Coronary artery (tissue), 2 donors: ENCODE measurements at regions not wholly inside any gene's neighbourhood (a gene's known extent, or its start where the extent isn't known, plus 50 kb on each side); places are given as distances from the start of the nearest gene placed in this dataset.

Source experiments
- DNase-seq: peaks from one replicate; pipeline ENCODE4 v3.0.0-alpha.2; 2017; ENCODE audit warnings: low spot score
- H3K27ac ChIP-seq, 2 donors: fragments of 200-600 bp; sonication (generic); one replicate each; pipeline ENCODE4 v1.5.1; 2016 to 2019
- H3K4me3 ChIP-seq: fragments of 200-600 bp; sonication (generic); 2 replicates; pipeline ENCODE4 v1.5.1; 2016; ENCODE audit warnings: mild to moderate bottlenecking, moderate library complexity
- CTCF ChIP-seq: fragments of 200-600 bp; sonication (generic); IDR thresholded peaks from one replicate; pipeline ENCODE4 v1.5.1; 2019; ENCODE audit warnings: antibody characterized with exemption

DNA sequence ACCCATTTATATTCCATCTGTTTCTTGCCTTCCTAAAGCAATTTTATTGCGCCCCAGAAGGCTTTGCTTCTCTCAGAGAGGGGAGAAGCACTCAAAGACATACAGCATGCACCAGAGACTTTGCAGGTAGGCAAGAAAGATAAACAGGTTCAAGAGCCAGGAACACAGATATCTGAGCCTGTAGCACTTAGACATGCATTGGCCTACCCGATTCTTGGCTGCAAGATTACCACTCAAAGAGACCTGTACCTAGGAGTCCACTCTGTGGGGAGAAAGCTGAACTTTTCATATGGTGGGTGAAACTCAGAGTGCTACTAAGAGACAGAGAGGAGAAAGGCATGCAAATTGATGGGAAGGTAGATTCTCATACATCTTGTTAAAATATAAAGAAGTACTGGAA lies 609.4 kb upstream of the PKN2 start:
- no peak for DNase-seq
- TF ChIP-seq CTCF, result no peak
- H3K27ac ChIP-seq, result no peak overlapping the region
- no peak overlapping the region for H3K4me3 ChIP-seq

- no peak for DNase-seq
- Histone ChIP-seq H3K4me3 (no peak overlapping the region), H3K27ac (no peak overlapping the region)
- TF ChIP-seq CTCF, result no peak
Measured at GRCh38 chr1:88075813-88076212, 608.3 kb upstream of the PKN2 start.

- no peak overlapping the region for H3K4me3 ChIP-seq
- no peak overlapping the region for H3K27ac ChIP-seq
- TF ChIP-seq CTCF, result no peak
- DNase-seq, result no peak
Measured at GRCh38 chr1:88079036-88079435, 605.0 kb upstream of the PKN2 start.

- DNase-seq, result no peak
- no peak overlapping the region for H3K27ac ChIP-seq
- no peak for TF ChIP-seq CTCF
- H3K4me3 ChIP-seq, result no peak overlapping the region
Measured at GRCh38 chr1:88080875-88081274, 603.2 kb upstream of the PKN2 start.

GRCh38 chr1:88088481-88088880 lies 595.6 kb upstream of the PKN2 start:
- no peak for DNase-seq
- no peak for TF ChIP-seq CTCF
- Histone ChIP-seq H3K4me3 (no peak overlapping the region), H3K27ac (no peak overlapping the region)

- no peak for TF ChIP-seq CTCF
- DNase-seq, result no peak
- no peak overlapping the region for H3K27ac ChIP-seq
- no peak overlapping the region for H3K4me3 ChIP-seq
Measured at GRCh38 chr1:88089961-88090360, 594.1 kb upstream of the PKN2 start.

DNA sequence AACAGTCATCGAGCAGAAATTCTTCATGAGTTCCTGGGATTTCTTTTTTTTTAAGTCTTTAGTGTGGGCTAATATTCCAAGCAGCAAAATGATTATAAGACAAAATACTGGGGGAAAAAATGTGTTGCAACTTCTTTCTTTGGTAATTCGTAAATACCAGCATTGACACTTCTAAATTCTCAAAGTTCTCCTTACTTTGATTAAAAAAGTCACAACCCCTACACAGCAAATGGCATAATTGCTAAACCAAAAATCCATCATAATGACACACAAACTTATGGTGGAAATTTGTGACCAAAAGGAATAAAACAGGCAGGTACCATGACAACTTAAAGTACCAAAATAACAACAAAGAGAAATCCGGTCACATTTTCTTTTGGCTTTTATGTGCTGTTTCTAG lies 585.2 kb upstream of the PKN2 start:
- no peak overlapping the region for H3K4me3 ChIP-seq
- DNase-seq, result no peak
- no peak for TF ChIP-seq CTCF
- no peak overlapping the region for H3K27ac ChIP-seq
